Testis (tissue), 2 donors: ENCODE measurements at regions not wholly inside any gene's neighbourhood (a gene's known extent, or its start where the extent isn't known, plus 50 kb on each side); places are given as distances from the start of the nearest gene placed in this dataset.
"Not testable (repeated sequence)": the region's sequence is repeated elsewhere in the genome, so short reads cannot be mapped to it uniquely, and the experiment has no call there.

ENCODE experiments used
- DNase-seq: peaks from one replicate; pipeline ENCODE4 v3.0.0-alpha.2; 2019
- H3K27ac ChIP-seq, 2 donors: fragments of 200-600 bp; sonication (generic); one replicate each; pipeline ENCODE4 v1.5.1; 2019
- H3K27me3 ChIP-seq: fragments of 200-600 bp; sonication (generic); one replicate; pipeline ENCODE4 v1.5.1; 2019
- H3K36me3 ChIP-seq: fragments of 200-600 bp; sonication (generic); one replicate; pipeline ENCODE4 v1.5.1; 2017; ENCODE audit warnings: low read depth; ENCODE audit errors: missing control alignments
- H3K4me1 ChIP-seq: fragments of 200-600 bp; sonication (generic); one replicate; pipeline ENCODE4 v1.5.1; 2019
- H3K4me3 ChIP-seq, 2 donors: fragments of 200-600 bp; sonication (generic); one replicate each; pipeline ENCODE4 v1.5.1; 2017 to 2019
- H3K9me3 ChIP-seq: fragments of 200-600 bp; sonication (generic); one replicate; pipeline ENCODE4 v1.5.1; 2017
- WGBS, 2 donors: methylation state at CpG; one replicate each; pipeline ENCODE4 v1.1.5; 2018; 5-methylcytosine and 5-hydroxymethylcytosine counted together
- intact Hi-C: fragments of 100-400 bp; cut with DNase I; formaldehyde crosslinking; loops from one replicate; pipeline ENCODE4 v1.15.1; 2023; ENCODE audit warnings: low total_unique reads

GRCh38 chrX:3867067-3867831 is 153.8 kb upstream of the PRKX start:
- no CpG with 5 or more reads among the region's 19 CpGs for WGBS, 2 donors
- H3K27me3 ChIP-seq, H3K27ac ChIP-seq, H3K4me3 ChIP-seq, H3K36me3 ChIP-seq, H3K9me3 ChIP-seq, DNase-seq, intact Hi-C loops, H3K4me1 ChIP-seq: not testable (repeated sequence)

GRCh38 chrX:3858332-3858731 is 144.9 kb upstream of the PRKX start:
- H3K4me3 ChIP-seq, H3K36me3 ChIP-seq, H3K27ac ChIP-seq, DNase-seq, H3K27me3 ChIP-seq, intact Hi-C loops, H3K4me1 ChIP-seq, H3K9me3 ChIP-seq: not testable (repeated sequence)
- WGBS, 2 donors = no CpG with 5 or more reads among the region's 4 CpGs

- H3K27ac ChIP-seq, H3K9me3 ChIP-seq, H3K4me1 ChIP-seq, H3K36me3 ChIP-seq, intact Hi-C loops, H3K27me3 ChIP-seq, H3K4me3 ChIP-seq, DNase-seq: not testable (repeated sequence)
- WGBS, 2 donors = no CpG with 5 or more reads among the region's 85 CpGs
Observed at GRCh38 chrX:3843522-3844145, 130.2 kb upstream of the PRKX start.

- WGBS, 2 donors = no CpG with 5 or more reads among the region's 70 CpGs
- H3K9me3 ChIP-seq, H3K27me3 ChIP-seq, intact Hi-C loops, H3K36me3 ChIP-seq, H3K4me1 ChIP-seq, H3K27ac ChIP-seq, H3K4me3 ChIP-seq: not testable (repeated sequence)
- DNase-seq = peak; percentile 35
Observed at GRCh38 chrX:3842822-3843521, 129.5 kb upstream of the PRKX start.

- H3K4me3 ChIP-seq, H3K4me1 ChIP-seq, H3K27ac ChIP-seq, intact Hi-C loops, H3K36me3 ChIP-seq, H3K27me3 ChIP-seq, DNase-seq, H3K9me3 ChIP-seq: not testable (repeated sequence)
- WGBS, 2 donors = no CpG with 5 or more reads among the region's 24 CpGs
Observed at GRCh38 chrX:3838754-3839153, 125.3 kb upstream of the PRKX start.

GRCh38 chrX:3837958-3838643 is 124.7 kb upstream of the PRKX start:
- H3K36me3 ChIP-seq, intact Hi-C loops, H3K9me3 ChIP-seq, H3K4me3 ChIP-seq, H3K4me1 ChIP-seq, H3K27me3 ChIP-seq, H3K27ac ChIP-seq, DNase-seq: not testable (repeated sequence)
- WGBS, 2 donors = no CpG with 5 or more reads among the region's 58 CpGs

GRCh38 chrX:3837211-3837610 is 123.8 kb upstream of the PRKX start:
- WGBS, 2 donors = no CpG with 5 or more reads among the region's 13 CpGs
- H3K36me3 ChIP-seq, H3K27me3 ChIP-seq, DNase-seq, H3K9me3 ChIP-seq, H3K4me1 ChIP-seq, intact Hi-C loops, H3K27ac ChIP-seq, H3K4me3 ChIP-seq: not testable (repeated sequence)

- H3K27me3 ChIP-seq, H3K27ac ChIP-seq, H3K36me3 ChIP-seq, H3K4me3 ChIP-seq, H3K9me3 ChIP-seq, DNase-seq, intact Hi-C loops, H3K4me1 ChIP-seq: not testable (repeated sequence)
- no CpG with 5 or more reads among the region's 11 CpGs for WGBS, 2 donors
Observed at GRCh38 chrX:3833761-3834542, 120.5 kb upstream of the PRKX start.

- intact Hi-C loops, H3K27ac ChIP-seq, H3K4me3 ChIP-seq, H3K4me1 ChIP-seq, H3K9me3 ChIP-seq, H3K36me3 ChIP-seq, H3K27me3 ChIP-seq, DNase-seq: not testable (repeated sequence)
- WGBS, 2 donors = no CpG with 5 or more reads among the region's 9 CpGs
Observed at GRCh38 chrX:3830020-3830419, 116.6 kb upstream of the PRKX start.

- DNase-seq, H3K36me3 ChIP-seq, intact Hi-C loops, H3K9me3 ChIP-seq, H3K27me3 ChIP-seq, H3K4me3 ChIP-seq, H3K4me1 ChIP-seq, H3K27ac ChIP-seq: not testable (repeated sequence)
- WGBS, 2 donors = 60 to 80% methylated on average over 2 to 3 of the region's 12 CpGs
Observed at GRCh38 chrX:3829041-3829531, 115.6 kb upstream of the PRKX start.

- H3K4me1 ChIP-seq, DNase-seq, H3K9me3 ChIP-seq, H3K27me3 ChIP-seq, intact Hi-C loops, H3K4me3 ChIP-seq, H3K27ac ChIP-seq, H3K36me3 ChIP-seq: not testable (repeated sequence)
- 84% methylated on average over 16 of the region's 20 CpGs; no CpG with 5 or more reads in 1 of the 2 donors for WGBS, 2 donors
Observed at GRCh38 chrX:3828378-3829040, 115.1 kb upstream of the PRKX start.
